H1 (cell line): ENCODE measurements at regions not wholly inside any gene's neighbourhood (a gene's known extent, or its start where the extent isn't known, plus 50 kb on each side); places are given as distances from the start of the nearest gene placed in this dataset.

Source experiments
- CHD1 ChIP-seq: IDR thresholded peaks from 2 replicates; pipeline ENCODE4 v1.6.1; 2012; ENCODE audit warnings: low read depth, low read length, improper control_type of control experiment
- FOSL1 ChIP-seq: IDR thresholded peaks from 2 replicates; pipeline ENCODE4 v1.6.1; 2011; ENCODE audit warnings: mild to moderate bottlenecking, low read depth, low read length, moderate library complexity; ENCODE audit not compliant: insufficient read depth
- PHF8 ChIP-seq: fragments of 200-600 bp; sonication (generic); conservative IDR thresholded peaks from 2 replicates; pipeline ENCODE4 v1.7.1; 2012; ENCODE audit warnings: low read depth, mild to moderate bottlenecking, inconsistent platforms, low read length, moderate library complexity
- SIX5 ChIP-seq: IDR thresholded peaks from 2 replicates; pipeline ENCODE4 v1.6.1; 2011; ENCODE audit warnings: mild to moderate bottlenecking, low read depth, low read length
- SUZ12 ChIP-seq: fragments of 200-600 bp; sonication (generic); IDR thresholded peaks from 2 replicates; pipeline ENCODE4 v1.6.1; 2012; ENCODE audit warnings: mild to moderate bottlenecking, inconsistent platforms, low read length, moderate library complexity, mixed read lengths
- YY1 ChIP-seq: IDR thresholded peaks from 2 replicates; pipeline ENCODE4 v1.6.1; 2011; ENCODE audit warnings: low read depth, mild to moderate bottlenecking, low read length
- TF ChIP-seq, protein P1 (sequence below), 3 experiments: IDR thresholded peaks; 1 replicate in 2 of 3; 2 replicates in 1 of 3; pipeline versions ENCODE4 v1.5.1 to v1.6.1; 2011; ENCODE audit warnings: low read length in 3 of 3, mild to moderate bottlenecking in 3 of 3, inconsistent platforms in 2 of 3, low read depth in 1 of 3, moderate library complexity in 1 of 3; ENCODE audit not compliant: insufficient read depth in 1 of 3; ENCODE audit errors: control extremely low read depth in 1 of 3
- TF ChIP-seq, protein P2 (sequence below): fragments of 300-600 bp; sonication (generic); IDR thresholded peaks from 2 replicates; pipeline ENCODE4 v1.7.1; 2012; ENCODE audit warnings: low read length, moderate library complexity, mild to moderate bottlenecking, inconsistent platforms; ENCODE audit not compliant: insufficient replicate concordance

DNA sequence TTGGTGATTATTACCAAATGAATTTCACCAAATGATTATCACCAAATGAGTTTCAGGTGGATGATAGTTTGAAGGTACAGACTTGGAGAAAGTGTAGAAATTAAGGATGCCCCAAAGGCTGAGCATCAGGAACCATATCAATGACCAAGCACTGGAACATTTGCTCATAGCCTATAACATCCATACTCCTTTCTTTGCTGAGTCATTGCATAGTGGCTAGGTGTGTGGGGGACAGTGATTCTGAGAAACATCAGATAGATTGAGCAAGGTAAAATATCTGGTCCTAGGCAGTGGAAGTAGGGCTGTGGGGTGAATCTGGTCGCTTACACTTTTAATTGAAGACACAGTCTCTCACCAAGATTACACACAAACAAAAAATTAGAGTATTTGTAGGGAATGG is 1362.5 kb upstream of the PABPC4L start (continued):
- TF ChIP-seq, protein P1, sequence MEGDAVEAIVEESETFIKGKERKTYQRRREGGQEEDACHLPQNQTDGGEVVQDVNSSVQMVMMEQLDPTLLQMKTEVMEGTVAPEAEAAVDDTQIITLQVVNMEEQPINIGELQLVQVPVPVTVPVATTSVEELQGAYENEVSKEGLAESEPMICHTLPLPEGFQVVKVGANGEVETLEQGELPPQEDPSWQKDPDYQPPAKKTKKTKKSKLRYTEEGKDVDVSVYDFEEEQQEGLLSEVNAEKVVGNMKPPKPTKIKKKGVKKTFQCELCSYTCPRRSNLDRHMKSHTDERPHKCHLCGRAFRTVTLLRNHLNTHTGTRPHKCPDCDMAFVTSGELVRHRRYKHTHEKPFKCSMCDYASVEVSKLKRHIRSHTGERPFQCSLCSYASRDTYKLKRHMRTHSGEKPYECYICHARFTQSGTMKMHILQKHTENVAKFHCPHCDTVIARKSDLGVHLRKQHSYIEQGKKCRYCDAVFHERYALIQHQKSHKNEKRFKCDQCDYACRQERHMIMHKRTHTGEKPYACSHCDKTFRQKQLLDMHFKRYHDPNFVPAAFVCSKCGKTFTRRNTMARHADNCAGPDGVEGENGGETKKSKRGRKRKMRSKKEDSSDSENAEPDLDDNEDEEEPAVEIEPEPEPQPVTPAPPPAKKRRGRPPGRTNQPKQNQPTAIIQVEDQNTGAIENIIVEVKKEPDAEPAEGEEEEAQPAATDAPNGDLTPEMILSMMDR (IDR thresholded peaks at IDR 0.05; ENCODE audit: control extremely low read depth in 1 of 3, insufficient read depth in 1 of 3, low read depth in 1 of 3, low read length in 3 of 3): no peak
- no peak for TF ChIP-seq SUZ12
- TF ChIP-seq CHD1: no peak
- no peak for TF ChIP-seq FOSL1
- TF ChIP-seq, protein P2, sequence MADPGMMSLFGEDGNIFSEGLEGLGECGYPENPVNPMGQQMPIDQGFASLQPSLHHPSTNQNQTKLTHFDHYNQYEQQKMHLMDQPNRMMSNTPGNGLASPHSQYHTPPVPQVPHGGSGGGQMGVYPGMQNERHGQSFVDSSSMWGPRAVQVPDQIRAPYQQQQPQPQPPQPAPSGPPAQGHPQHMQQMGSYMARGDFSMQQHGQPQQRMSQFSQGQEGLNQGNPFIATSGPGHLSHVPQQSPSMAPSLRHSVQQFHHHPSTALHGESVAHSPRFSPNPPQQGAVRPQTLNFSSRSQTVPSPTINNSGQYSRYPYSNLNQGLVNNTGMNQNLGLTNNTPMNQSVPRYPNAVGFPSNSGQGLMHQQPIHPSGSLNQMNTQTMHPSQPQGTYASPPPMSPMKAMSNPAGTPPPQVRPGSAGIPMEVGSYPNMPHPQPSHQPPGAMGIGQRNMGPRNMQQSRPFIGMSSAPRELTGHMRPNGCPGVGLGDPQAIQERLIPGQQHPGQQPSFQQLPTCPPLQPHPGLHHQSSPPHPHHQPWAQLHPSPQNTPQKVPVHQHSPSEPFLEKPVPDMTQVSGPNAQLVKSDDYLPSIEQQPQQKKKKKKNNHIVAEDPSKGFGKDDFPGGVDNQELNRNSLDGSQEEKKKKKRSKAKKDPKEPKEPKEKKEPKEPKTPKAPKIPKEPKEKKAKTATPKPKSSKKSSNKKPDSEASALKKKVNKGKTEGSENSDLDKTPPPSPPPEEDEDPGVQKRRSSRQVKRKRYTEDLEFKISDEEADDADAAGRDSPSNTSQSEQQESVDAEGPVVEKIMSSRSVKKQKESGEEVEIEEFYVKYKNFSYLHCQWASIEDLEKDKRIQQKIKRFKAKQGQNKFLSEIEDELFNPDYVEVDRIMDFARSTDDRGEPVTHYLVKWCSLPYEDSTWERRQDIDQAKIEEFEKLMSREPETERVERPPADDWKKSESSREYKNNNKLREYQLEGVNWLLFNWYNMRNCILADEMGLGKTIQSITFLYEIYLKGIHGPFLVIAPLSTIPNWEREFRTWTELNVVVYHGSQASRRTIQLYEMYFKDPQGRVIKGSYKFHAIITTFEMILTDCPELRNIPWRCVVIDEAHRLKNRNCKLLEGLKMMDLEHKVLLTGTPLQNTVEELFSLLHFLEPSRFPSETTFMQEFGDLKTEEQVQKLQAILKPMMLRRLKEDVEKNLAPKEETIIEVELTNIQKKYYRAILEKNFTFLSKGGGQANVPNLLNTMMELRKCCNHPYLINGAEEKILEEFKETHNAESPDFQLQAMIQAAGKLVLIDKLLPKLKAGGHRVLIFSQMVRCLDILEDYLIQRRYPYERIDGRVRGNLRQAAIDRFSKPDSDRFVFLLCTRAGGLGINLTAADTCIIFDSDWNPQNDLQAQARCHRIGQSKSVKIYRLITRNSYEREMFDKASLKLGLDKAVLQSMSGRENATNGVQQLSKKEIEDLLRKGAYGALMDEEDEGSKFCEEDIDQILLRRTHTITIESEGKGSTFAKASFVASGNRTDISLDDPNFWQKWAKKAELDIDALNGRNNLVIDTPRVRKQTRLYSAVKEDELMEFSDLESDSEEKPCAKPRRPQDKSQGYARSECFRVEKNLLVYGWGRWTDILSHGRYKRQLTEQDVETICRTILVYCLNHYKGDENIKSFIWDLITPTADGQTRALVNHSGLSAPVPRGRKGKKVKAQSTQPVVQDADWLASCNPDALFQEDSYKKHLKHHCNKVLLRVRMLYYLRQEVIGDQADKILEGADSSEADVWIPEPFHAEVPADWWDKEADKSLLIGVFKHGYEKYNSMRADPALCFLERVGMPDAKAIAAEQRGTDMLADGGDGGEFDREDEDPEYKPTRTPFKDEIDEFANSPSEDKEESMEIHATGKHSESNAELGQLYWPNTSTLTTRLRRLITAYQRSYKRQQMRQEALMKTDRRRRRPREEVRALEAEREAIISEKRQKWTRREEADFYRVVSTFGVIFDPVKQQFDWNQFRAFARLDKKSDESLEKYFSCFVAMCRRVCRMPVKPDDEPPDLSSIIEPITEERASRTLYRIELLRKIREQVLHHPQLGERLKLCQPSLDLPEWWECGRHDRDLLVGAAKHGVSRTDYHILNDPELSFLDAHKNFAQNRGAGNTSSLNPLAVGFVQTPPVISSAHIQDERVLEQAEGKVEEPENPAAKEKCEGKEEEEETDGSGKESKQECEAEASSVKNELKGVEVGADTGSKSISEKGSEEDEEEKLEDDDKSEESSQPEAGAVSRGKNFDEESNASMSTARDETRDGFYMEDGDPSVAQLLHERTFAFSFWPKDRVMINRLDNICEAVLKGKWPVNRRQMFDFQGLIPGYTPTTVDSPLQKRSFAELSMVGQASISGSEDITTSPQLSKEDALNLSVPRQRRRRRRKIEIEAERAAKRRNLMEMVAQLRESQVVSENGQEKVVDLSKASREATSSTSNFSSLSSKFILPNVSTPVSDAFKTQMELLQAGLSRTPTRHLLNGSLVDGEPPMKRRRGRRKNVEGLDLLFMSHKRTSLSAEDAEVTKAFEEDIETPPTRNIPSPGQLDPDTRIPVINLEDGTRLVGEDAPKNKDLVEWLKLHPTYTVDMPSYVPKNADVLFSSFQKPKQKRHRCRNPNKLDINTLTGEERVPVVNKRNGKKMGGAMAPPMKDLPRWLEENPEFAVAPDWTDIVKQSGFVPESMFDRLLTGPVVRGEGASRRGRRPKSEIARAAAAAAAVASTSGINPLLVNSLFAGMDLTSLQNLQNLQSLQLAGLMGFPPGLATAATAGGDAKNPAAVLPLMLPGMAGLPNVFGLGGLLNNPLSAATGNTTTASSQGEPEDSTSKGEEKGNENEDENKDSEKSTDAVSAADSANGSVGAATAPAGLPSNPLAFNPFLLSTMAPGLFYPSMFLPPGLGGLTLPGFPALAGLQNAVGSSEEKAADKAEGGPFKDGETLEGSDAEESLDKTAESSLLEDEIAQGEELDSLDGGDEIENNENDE: no peak
- no peak for TF ChIP-seq YY1
- TF ChIP-seq SIX5: no peak
- TF ChIP-seq PHF8: no peak
